H1 (cell line): ENCODE measurements at regions not wholly inside any gene's neighbourhood (a gene's known extent, or its start where the extent isn't known, plus 50 kb on each side); places are given as distances from the start of the nearest gene placed in this dataset.
A peak's percentile ranks its signal among the peaks of the same experiment; 100 is the strongest.

Source experiments
- CTCF ChIA-PET: fragments of 300-600 bp; sonication (Branson Sonifier 250); formaldehyde crosslinking; loops from one replicate; lab custom pipeline; 2021; ENCODE audit not compliant: partially characterized antibody; lab: Charles Lee
- POLR2A ChIA-PET: fragments of 300-600 bp; sonication (Branson Sonifier 250); formaldehyde crosslinking; loops from one replicate; lab custom pipeline; 2021; ENCODE audit warnings: inconsistent platforms; ENCODE audit not compliant: partially characterized antibody; lab: Charles Lee
- DNase-seq, 2 experiments: peaks; one replicate each; pipeline versions ENCODE4 v3.0.0 to v3.0.0-alpha.2; 2010 to 2022; ENCODE audit warnings: low spot score in 2 of 2, low read depth in 1 of 2, mixed read lengths in 1 of 2
- FAIRE-seq: peaks from 2 replicates; lab custom pipeline; 2011; peaks lifted over from hg19 to GRCh38; lab: Jason Lieb, UNC
- H2AFZ ChIP-seq: 2 replicates; pipeline ENCODE4 v1.8.1; 2012; ENCODE audit warnings: low read length, inconsistent platforms
- H2AK5ac ChIP-seq: 2 replicates; pipeline ENCODE4 v1.6.1; 2013; ENCODE audit warnings: low read depth, low read length
- H2BK120ac ChIP-seq: replicated peaks from 2 replicates; pipeline ENCODE3; 2013; ENCODE audit warnings: low read depth, low read length, inconsistent platforms
- H2BK12ac ChIP-seq: 2 replicates; pipeline ENCODE4 v1.6.1; 2013; ENCODE audit warnings: low read depth, low read length
- H2BK15ac ChIP-seq: 2 replicates; pipeline ENCODE4 v1.6.1; 2013; ENCODE audit warnings: low read length
- H2BK20ac ChIP-seq: 2 replicates; pipeline ENCODE4 v1.6.1; 2013; ENCODE audit warnings: low read length
- H2BK5ac ChIP-seq: 2 replicates; pipeline ENCODE4 v1.6.1; 2013; ENCODE audit warnings: low read depth, low read length
- H3K14ac ChIP-seq: 2 replicates; pipeline ENCODE4 v1.6.1; 2013; ENCODE audit warnings: inconsistent platforms; ENCODE audit not compliant: insufficient read length
- H3K18ac ChIP-seq: 2 replicates; pipeline ENCODE4 v1.6.1; 2013; ENCODE audit warnings: low read length; ENCODE audit errors: extremely low read depth
- H3K23ac ChIP-seq: 2 replicates; pipeline ENCODE4 v1.6.1; 2013; ENCODE audit warnings: inconsistent platforms; ENCODE audit not compliant: insufficient read length
- H3K23me2 ChIP-seq: 2 replicates; pipeline ENCODE4 v1.6.1; 2013; ENCODE audit warnings: low read depth, low read length
- H3K27ac ChIP-seq: 2 replicates; pipeline ENCODE4 v1.6.1; 2011; ENCODE audit warnings: low read depth, low read length, inconsistent platforms
- H3K27me3 ChIP-seq, 4 experiments: replicated peaks in 1 of 4; 1 replicate in 1 of 4; 2 replicates in 3 of 4; pipeline versions ENCODE4 v1.6.1 to v1.8.1; 2011 to 2013; ENCODE audit warnings: low read length in 3 of 4, mild to moderate bottlenecking in 3 of 4, inconsistent platforms in 2 of 4, mixed read lengths in 2 of 4, moderate library complexity in 1 of 4; ENCODE audit not compliant: control insufficient read depth in 3 of 4, insufficient read depth in 3 of 4; ENCODE audit errors: extremely low read depth in 1 of 4
- H3K36me3 ChIP-seq, 4 experiments: 2 replicates each; pipeline versions ENCODE4 v1.6.1 to v1.8.1; 2011 to 2013; ENCODE audit warnings: mild to moderate bottlenecking in 4 of 4, low read length in 3 of 4, moderate library complexity in 2 of 4, control low read depth in 1 of 4, inconsistent platforms in 1 of 4; ENCODE audit not compliant: insufficient read depth in 4 of 4, control insufficient read depth in 2 of 4
- H3K4ac ChIP-seq: replicated peaks from 2 replicates; pipeline ENCODE3; 2013; ENCODE audit warnings: low read length, low read depth, mixed read lengths, inconsistent platforms; ENCODE audit not compliant: insufficient read length
- H3K4me1 ChIP-seq, 4 experiments: replicated peaks in 1 of 4; 1 replicate in 1 of 4; 2 replicates in 3 of 4; pipeline versions ENCODE4 v1.6.1 to v1.8.1; 2011 to 2013; ENCODE audit warnings: low read length in 3 of 4, inconsistent platforms in 2 of 4, mixed read lengths in 1 of 4; ENCODE audit not compliant: insufficient read depth in 4 of 4, control insufficient read depth in 3 of 4
- H3K4me2 ChIP-seq, 2 experiments: 2 replicates each; pipeline versions ENCODE4 v1.6.1 to v1.8.1; 2011 to 2013; ENCODE audit warnings: low read depth in 2 of 2, low read length in 2 of 2, control low read depth in 1 of 2, inconsistent platforms in 1 of 2, mild to moderate bottlenecking in 1 of 2; ENCODE audit not compliant: insufficient read depth in 1 of 2
- H3K4me3 ChIP-seq, 4 experiments: fragments of 200-600, 300-600 bp in 1 of 4; sonication (generic), shearing (Covaris generic), sonication (Bioruptor Twin) in 1 of 4; 2 replicates each; pipeline versions ENCODE4 v1.5.1 to v1.8.1; 2011 to 2016; ENCODE audit warnings: low read length in 4 of 4, low read depth in 3 of 4, control low read depth in 2 of 4, inconsistent platforms in 2 of 4, mild to moderate bottlenecking in 2 of 4, mixed read lengths in 1 of 4, moderate library complexity in 1 of 4; ENCODE audit not compliant: insufficient read depth in 2 of 4; ENCODE audit errors: extremely low read depth in 1 of 4
- H3K56ac ChIP-seq: replicated peaks from 2 replicates; pipeline ENCODE3; 2013; ENCODE audit warnings: low read depth, mild to moderate bottlenecking, mixed read lengths, low read length, inconsistent platforms; ENCODE audit not compliant: insufficient read length
- H3K79me1 ChIP-seq: 2 replicates; pipeline ENCODE4 v1.6.1; 2013; ENCODE audit warnings: low read depth, low read length, control low read depth
- H3K79me2 ChIP-seq, 2 experiments: 2 replicates each; pipeline versions ENCODE4 v1.6.1 to v1.8.1; 2012 to 2013; ENCODE audit warnings: low read length in 2 of 2, mild to moderate bottlenecking in 2 of 2, inconsistent platforms in 1 of 2; ENCODE audit not compliant: insufficient read depth in 2 of 2, control insufficient read depth in 1 of 2
- H3K9ac ChIP-seq, 4 experiments: replicated peaks in 1 of 4; 1 replicate in 1 of 4; 2 replicates in 3 of 4; pipeline versions ENCODE4 v1.6.1 to v1.8.1; 2011 to 2013; ENCODE audit warnings: low read depth in 3 of 4, low read length in 3 of 4, control low read depth in 2 of 4, mild to moderate bottlenecking in 2 of 4, moderate library complexity in 2 of 4, inconsistent platforms in 1 of 4; ENCODE audit errors: extremely low read depth in 1 of 4
- H3K9me3 ChIP-seq, 2 experiments: 2 replicates each; pipeline versions ENCODE4 v1.6.1 to v1.8.1; 2012 to 2013; ENCODE audit warnings: mild to moderate bottlenecking in 2 of 2, moderate library complexity in 2 of 2, control low read depth in 1 of 2, inconsistent platforms in 1 of 2, low read depth in 1 of 2, low read length in 1 of 2, mixed read lengths in 1 of 2; ENCODE audit not compliant: insufficient read depth in 2 of 2
- H4K20me1 ChIP-seq, 2 experiments: replicated peaks in 1 of 2; 2 replicates each; pipeline versions ENCODE3 to v1.8.1; 2011 to 2013; ENCODE audit warnings: inconsistent platforms in 2 of 2, low read length in 2 of 2, mild to moderate bottlenecking in 1 of 2; ENCODE audit not compliant: insufficient read depth in 2 of 2, control insufficient read depth in 1 of 2
- H4K5ac ChIP-seq: 2 replicates; pipeline ENCODE4 v1.6.1; 2013; ENCODE audit warnings: low read length, low read depth, mixed read lengths, inconsistent platforms; ENCODE audit not compliant: insufficient read length
- H4K8ac ChIP-seq: 2 replicates; pipeline ENCODE4 v1.8.0; 2013; ENCODE audit warnings: mild to moderate bottlenecking, moderate library complexity, low read length, inconsistent platforms; ENCODE audit not compliant: insufficient read depth; ENCODE audit errors: extremely low read depth
- H4K91ac ChIP-seq: replicated peaks from 2 replicates; pipeline ENCODE3; 2013; ENCODE audit warnings: low read length, mixed read lengths, inconsistent platforms; ENCODE audit not compliant: insufficient read length
- EP300 ChIP-seq, 2 experiments: IDR thresholded peaks; 1 replicate in 1 of 2; 2 replicates in 1 of 2; pipeline ENCODE4 v1.6.1; 2011 to 2012; ENCODE audit warnings: low read depth in 2 of 2, low read length in 2 of 2, mild to moderate bottlenecking in 2 of 2, borderline replicate concordance in 1 of 2, inconsistent platforms in 1 of 2, moderate library complexity in 1 of 2
- MAFK ChIP-seq: IDR thresholded peaks from 2 replicates; pipeline ENCODE4 v1.6.1; 2012; ENCODE audit warnings: low read depth, mild to moderate bottlenecking, improper control_type of control experiment, low read length
- WGBS, 2 experiments: shearing (Covaris generic) in 1 of 2; methylation state at CpG; one replicate each; pipeline versions ENCODE4 v1.1.6 to v1.1.7; 2013 to 2015; ENCODE audit warnings: low lambda C conversion rate in 2 of 2, mixed read lengths in 2 of 2, inconsistent platforms in 1 of 2, low coverage in 1 of 2, missing lambda C conversion rate in 1 of 2; ENCODE audit not compliant: insufficient replicate concordance in 2 of 2, insufficient coverage in 1 of 2, insufficient read length in 1 of 2; ENCODE audit errors: extremely low coverage in 1 of 2, missing lambda C conversion rate in 1 of 2; 5-methylcytosine and 5-hydroxymethylcytosine counted together

- Histone ChIP-seq H3K4me1 (no peaks in the 10 kb centered on the region), H3K4me3 (no peak overlapping the region), H2BK12ac (no peak overlapping the region), H2BK120ac (no peak overlapping the region), H4K8ac (no peak overlapping the region), H3K9me3 (no peaks in the 10 kb centered on the region), H2BK20ac (no peak overlapping the region), H3K79me1 (no peaks in the 10 kb centered on the region), H3K9ac (peak overlapping the region in 1 of 4 experiments; percentile 34; a peak in 1 of 7 replicates), H2BK15ac (no peak overlapping the region), H3K27me3 (peaks cover 0 to 1% (median 0%) of the 10 kb centered on the region in 4 experiments; a peak in 1 of 7 replicates), H3K56ac (no peak overlapping the region), H3K27ac (no peak overlapping the region), H3K4ac (no peak overlapping the region), H3K14ac (no peak overlapping the region), H3K79me2 (no peaks in the 10 kb centered on the region), H3K4me2 (no peak overlapping the region), H3K18ac (no peak overlapping the region), H3K23ac (no peak overlapping the region), H2BK5ac (no peak overlapping the region), H3K23me2 (no peaks in the 10 kb centered on the region), H4K20me1 (no peaks in the 10 kb centered on the region), H4K5ac (no peak overlapping the region), H2AFZ (no peak overlapping the region), H3K36me3 (no peaks in the 10 kb centered on the region), H4K91ac (no peak overlapping the region), H2AK5ac (no peak overlapping the region)
- POLR2A ChIA-PET: no interaction called here
- 82% methylated on average over 4 of the region's 4 CpGs; no CpG with 5 or more reads in 1 of the 2 experiments for WGBS, 2 experiments
- CTCF ChIA-PET: no interaction called here
- no peak for TF ChIP-seq MAFK
- no peak for TF ChIP-seq EP300 (IDR thresholded peaks at IDR 0.05; ENCODE audit: borderline replicate concordance in 1 of 2, low read depth in 2 of 2, low read length in 2 of 2)
- FAIRE-seq (no peak), DNase-seq (no peak)
Measured at GRCh38 chr12:74900232-74900631, 309.4 kb downstream of the KCNC2 start.
